ENCODE measurements at regions not wholly inside any gene's neighbourhood (a gene's known extent, or its start where the extent isn't known, plus 50 kb on each side); places are given as distances from the start of the nearest gene placed in this dataset.

GRCh38 chr2:221034973-221035372 is 537.1 kb downstream of the EPHA4 start:
- no peak for DNase-seq (ENCODE audit: low read depth in 3 of 3)

DNA sequence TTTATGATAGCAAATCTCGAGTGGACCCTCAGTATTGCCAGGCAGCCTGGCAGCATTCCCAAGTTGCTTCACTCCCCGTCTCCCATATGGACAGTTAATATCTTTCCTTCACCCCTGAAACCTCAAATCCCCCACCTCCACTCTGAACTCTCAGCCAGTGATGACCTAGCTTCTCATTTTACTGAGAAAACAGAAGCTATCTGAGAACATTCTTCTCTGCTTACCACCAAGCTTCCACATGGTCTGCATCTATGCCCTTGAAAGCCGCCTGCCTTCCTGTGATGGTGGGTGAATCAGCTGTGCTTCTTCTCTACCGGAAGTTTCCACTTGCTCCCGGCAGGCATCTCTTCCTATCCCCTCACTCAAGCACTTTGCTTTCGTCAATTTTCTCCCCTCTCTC is 529.2 kb downstream of the EPHA4 start:
- DNase-seq (ENCODE audit: low read depth in 3 of 3): no peak

DNA sequence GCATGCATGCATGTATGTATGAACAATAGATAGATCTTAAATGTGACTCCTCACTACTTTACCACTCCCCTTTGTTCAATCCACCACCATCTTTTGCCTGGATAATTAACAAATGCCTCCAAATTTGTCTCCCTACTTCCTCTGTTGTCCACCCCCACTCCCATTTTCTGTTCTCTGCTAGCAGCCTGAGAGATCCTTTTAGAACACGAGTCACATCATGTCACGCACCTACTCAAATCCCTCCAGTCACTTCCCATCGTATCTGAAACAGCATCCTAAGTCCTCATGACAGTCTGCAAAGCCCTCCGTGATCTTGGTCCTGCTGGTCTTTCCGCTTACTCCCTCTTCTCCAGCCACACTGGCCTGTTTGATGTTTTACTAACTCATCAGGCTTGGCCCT is 527.3 kb downstream of the EPHA4 start:
- no peak for DNase-seq (ENCODE audit: low read depth in 3 of 3)

DNA sequence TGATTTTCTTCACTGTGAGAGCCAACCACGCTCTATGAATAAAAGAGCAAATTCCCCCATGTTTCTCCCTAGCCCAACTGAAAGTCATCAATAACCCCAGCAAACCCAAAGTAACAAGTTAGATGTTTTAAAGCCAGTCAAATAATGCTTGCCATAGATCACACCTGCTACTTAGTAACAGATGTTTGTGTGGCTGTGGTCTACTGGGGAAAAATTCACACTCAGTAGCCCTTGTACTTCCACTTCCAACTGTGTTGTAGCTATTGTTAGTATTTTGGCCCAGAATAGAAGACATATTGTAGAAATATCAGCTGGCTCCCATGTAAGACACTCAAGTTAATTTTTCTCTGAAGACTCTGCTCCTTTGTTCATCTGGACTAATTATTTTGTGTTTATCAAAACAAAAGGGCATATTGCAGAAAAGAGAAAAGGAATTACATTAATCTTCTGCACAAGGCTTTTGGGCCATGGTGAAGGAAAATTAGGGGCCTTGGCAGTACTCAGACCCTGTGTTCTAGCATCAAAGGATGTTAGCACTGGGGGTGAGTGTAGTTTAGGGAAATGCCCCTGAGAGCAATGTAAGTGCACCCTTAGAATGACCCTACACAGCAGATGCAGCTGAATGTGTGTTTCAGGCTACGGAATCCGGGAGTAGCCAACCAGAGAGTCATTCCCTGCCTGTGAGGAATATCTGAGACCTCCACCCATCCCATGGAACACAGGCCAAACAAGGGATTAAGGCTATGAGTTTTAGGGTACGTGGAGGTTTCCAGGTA is 521.9 kb downstream of the EPHA4 start:
- DNase-seq (ENCODE audit: low read depth in 3 of 3): no peak

DNA sequence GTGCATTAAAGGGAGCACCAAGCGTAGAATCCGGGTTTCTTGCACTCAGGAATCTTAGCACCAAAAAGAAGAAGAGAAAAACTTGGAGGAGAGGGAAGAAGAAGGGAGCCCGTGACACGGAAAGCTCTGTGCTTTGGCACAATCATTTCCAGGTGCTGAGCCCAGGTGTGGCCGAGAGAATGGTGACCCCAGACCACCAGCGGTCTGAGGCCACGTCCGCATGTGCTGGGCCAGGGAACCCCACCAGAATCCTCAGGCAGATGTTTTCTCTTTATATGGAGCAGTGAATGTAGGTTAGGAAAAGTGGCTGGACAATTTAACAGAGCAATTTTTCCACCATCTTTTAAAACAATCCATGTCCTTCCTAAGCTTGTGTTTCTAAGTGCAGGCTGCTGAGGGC is 520.9 kb downstream of the EPHA4 start:
- DNase-seq (ENCODE audit: low read depth in 3 of 3): no peak

GRCh38 chr2:221060376-221060775 is 511.7 kb downstream of the EPHA4 start:
- DNase-seq (ENCODE audit: low read depth in 3 of 3): no peak

DNA sequence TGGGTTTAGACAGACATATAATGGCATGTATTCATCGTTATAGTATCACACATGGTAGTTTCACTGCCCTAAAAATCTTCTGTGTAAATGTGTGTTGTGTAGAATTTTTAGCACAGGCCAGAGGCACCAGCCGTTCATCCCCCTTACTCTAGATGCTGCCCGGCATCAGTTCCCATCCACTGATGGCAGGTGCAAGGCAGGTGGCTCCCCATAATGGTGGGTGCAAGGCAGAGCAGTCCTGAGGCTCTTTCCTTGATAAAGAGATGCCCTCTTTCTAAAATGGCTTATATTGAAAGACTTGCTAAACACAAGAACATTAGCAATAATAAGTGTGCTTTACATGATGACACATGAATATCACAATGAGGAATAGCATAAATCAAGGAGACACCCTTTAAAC is 508.5 kb downstream of the EPHA4 start:
- no peak for DNase-seq (ENCODE audit: low read depth in 3 of 3)

GRCh38 chr2:221064058-221064854 is 507.8 kb downstream of the EPHA4 start:
- DNase-seq (ENCODE audit: low read depth in 3 of 3): no peak

GRCh38 chr2:221064880-221065279 is 507.2 kb downstream of the EPHA4 start:
- DNase-seq (ENCODE audit: low read depth in 3 of 3): no peak

- DNase-seq (ENCODE audit: low read depth in 3 of 3): no peak
Observed at GRCh38 chr2:221068123-221068522, 504.0 kb downstream of the EPHA4 start.

GRCh38 chr2:221070106-221070505 is 502.0 kb downstream of the EPHA4 start:
- DNase-seq (ENCODE audit: low read depth in 3 of 3): no peak

GRCh38 chr2:221073326-221074049 is 498.6 kb downstream of the EPHA4 start:
- DNase-seq (ENCODE audit: low read depth in 3 of 3): no peak

GRCh38 chr2:221074238-221074637 is 497.9 kb downstream of the EPHA4 start:
- no peak for DNase-seq (ENCODE audit: low read depth in 3 of 3)

- no peak for DNase-seq (ENCODE audit: low read depth in 3 of 3)
Observed at GRCh38 chr2:221075203-221075602, 496.9 kb downstream of the EPHA4 start.

DNA sequence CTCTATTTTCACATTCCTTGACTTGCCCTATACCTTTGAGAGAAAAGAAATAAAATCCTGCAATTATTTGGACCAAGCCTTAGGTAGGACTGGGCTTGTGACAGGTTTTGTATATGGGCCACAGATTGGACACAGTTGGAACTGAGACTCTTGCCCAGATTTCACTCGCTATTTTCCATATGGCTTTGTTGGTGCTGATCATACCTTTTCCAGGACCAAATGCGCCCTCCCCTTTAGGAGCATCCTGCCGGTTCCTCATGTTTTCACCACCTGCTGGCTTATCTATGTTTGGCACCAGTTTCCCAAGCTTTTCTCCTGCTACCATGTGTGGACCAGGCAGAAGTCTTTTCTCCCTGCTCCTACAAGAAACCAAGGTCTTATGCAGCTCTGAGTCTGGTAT is 494.9 kb downstream of the EPHA4 start:
- DNase-seq (ENCODE audit: low read depth in 3 of 3): no peak

- no peak for DNase-seq (ENCODE audit: low read depth in 3 of 3)
Observed at GRCh38 chr2:221077799-221078198, 494.3 kb downstream of the EPHA4 start.

DNA sequence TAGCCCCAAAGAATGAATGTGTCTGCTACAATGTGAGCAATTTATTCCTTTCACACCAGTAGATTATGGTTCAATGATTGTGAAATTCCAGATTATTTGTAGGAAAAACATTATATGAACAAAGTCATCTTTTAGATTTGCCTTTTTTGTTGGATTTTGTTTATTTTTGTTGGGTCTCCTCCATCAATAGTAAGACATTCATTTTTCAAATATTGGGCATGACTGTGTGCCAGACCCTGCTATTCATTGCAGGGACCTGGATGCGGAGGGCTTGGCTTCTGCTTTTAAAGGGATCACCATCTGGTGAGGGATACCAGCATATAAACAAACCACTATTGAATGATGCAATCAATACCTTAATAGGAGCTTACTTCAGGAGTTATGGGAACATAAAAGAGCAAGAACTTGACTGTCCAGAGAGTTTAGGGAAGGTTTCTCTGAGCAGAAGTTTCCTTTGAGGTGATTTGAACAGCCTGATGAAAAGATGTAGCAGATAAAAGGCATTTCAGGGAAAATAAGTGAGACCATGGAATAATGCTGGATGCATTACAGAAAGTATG is 486.7 kb downstream of the EPHA4 start:
- DNase-seq (ENCODE audit: low read depth in 3 of 3): no peak

GRCh38 chr2:221085936-221086335 is 486.2 kb downstream of the EPHA4 start:
- DNase-seq (ENCODE audit: low read depth in 3 of 3): no peak

DNA sequence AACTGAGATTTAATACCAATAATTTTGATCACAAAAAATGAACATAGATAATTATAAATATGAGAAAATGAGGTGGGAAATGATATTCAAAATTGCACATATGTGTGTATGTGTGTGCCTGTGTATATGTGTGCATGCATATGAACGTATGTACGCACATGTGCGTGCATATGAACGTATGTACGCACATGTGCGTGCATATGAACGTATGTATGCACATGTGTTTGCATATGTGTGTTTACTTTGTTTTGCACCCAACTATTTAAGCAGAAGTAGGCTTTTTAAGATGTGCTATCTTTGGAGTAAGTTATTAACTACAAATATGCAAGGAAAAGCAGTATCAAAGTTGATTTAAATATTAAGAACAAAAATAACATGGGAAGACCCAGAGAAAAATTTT is 484.3 kb downstream of the EPHA4 start:
- no peak for DNase-seq (ENCODE audit: low read depth in 3 of 3)

DNA sequence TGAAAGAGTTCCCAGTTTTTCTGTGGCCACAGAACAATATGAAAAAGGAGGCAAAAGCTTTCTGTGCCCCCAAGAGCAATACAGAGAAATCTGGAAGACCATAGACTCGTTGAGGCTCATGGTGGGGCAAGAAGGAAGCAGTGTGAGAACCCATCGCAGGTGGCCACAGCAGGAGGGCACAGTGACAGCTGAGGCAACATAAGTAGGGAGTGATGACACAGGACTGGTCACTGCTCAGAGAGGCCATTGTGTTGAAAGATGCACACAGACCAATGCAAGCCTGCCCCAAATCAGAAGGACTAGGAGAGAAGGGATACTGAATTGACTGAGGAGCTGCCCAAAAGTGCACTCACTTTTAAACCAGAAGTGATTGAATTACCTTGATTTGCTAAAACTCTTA is 483.6 kb downstream of the EPHA4 start:
- DNase-seq (ENCODE audit: low read depth in 3 of 3): no peak

DNA sequence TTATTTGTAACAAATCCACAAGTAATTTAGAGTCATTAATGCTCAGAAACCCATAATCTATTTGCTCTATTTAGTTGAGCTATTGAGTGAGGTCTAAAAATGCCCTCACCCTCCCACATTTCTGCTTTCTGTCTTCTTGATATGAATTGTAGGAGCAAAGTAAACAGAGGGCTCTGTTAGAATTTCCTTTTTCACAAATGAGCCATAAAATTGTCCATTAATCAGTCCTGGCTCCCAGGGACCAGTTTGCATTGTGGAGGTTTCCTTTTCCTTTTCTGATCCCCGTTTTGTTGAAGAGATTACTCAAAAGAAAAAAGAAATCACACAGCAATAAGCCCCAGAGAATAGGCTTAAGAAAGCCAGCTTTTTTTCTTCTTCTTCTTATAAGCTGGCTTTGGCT is 476.7 kb downstream of the EPHA4 start:
- no peak for DNase-seq (ENCODE audit: low read depth in 3 of 3)
